Suprapubic skin (tissue), 4 donors: ENCODE measurements at regions not wholly inside any gene's neighbourhood (a gene's known extent, or its start where the extent isn't known, plus 50 kb on each side); places are given as distances from the start of the nearest gene placed in this dataset.

ENCODE experiments used
- CTCF ChIP-seq, 2 donors: fragments of 200-600 bp in 1 of 2; fragments of 450-650 bp in 1 of 2; sonication (generic) in 1 of 2; IDR thresholded peaks; one replicate each; pipeline ENCODE4 v1.5.1; 2016 to 2019; ENCODE audit warnings: antibody characterized with exemption in 2 of 2, mild to moderate bottlenecking in 1 of 2, moderate library complexity in 1 of 2
- EP300 ChIP-seq: sonication (generic); formaldehyde crosslinking; IDR thresholded peaks from one replicate; pipeline ENCODE4 v1.6.1; 2017; ENCODE audit warnings: antibody characterized with exemption
- POLR2AphosphoS5 ChIP-seq, 3 donors: sonication (generic); formaldehyde crosslinking; IDR thresholded peaks; one replicate each; pipeline ENCODE4 v1.6.1; 2017; ENCODE audit warnings: antibody characterized with exemption in 3 of 3

- TF ChIP-seq CTCF (IDR thresholded peaks at IDR 0.05) (no peak), EP300 (no peak), POLR2AphosphoS5 (IDR thresholded peaks at IDR 0.05) (no peak)
Measured at GRCh38 chr13:109436841-109437240, 349.5 kb downstream of the IRS2 start.
